SK-N-SH (cell line): ENCODE measurements at regions not wholly inside any gene's neighbourhood (a gene's known extent, or its start where the extent isn't known, plus 50 kb on each side); places are given as distances from the start of the nearest gene placed in this dataset.

ENCODE experiments used
- CTCF ChIA-PET: fragments of 300-600, 350-600 bp; formaldehyde crosslinking; extraction: SDS; loops from one replicate; lab custom pipeline; 2021; lab: Yijun Ruan, JAX
- POLR2A ChIA-PET: fragments of 350-600 bp; sonication (Branson Sonifier 250); formaldehyde crosslinking; extraction: SDS; loops from one replicate; lab custom pipeline; 2020; ENCODE audit warnings: antibody characterized with exemption, inconsistent platforms; lab: Yijun Ruan, JAX
- DNase-seq: peaks from one replicate; pipeline ENCODE4 v3.0.0; 2012
- H2AFZ ChIP-seq: fragments of 200-600 bp; sonication (generic); 2 replicates; pipeline ENCODE4 v1.8.1; 2016; ENCODE audit warnings: antibody characterized with exemption, mild to moderate bottlenecking, low read depth
- H3F3A ChIP-seq: fragments of 200-600 bp; sonication (generic); replicated peaks from 2 replicates; pipeline ENCODE3; 2016; ENCODE audit warnings: antibody characterized with exemption, mild to moderate bottlenecking; ENCODE audit not compliant: insufficient read depth
- H3K27ac ChIP-seq, 2 experiments: fragments of 200-500 bp in 1 of 2; fragments of 200-600 bp in 1 of 2; sonication (Bioruptor generic) in 1 of 2; sonication (generic), shearing (Covaris generic) in 1 of 2; 2 replicates each; pipeline versions ENCODE4 v1.5.1 to v1.6.1; 2014 to 2016; ENCODE audit warnings: low read depth in 2 of 2, inconsistent platforms in 1 of 2, low read length in 1 of 2, mild to moderate bottlenecking in 1 of 2, mixed read lengths in 1 of 2
- H3K27me3 ChIP-seq: fragments of 200-600 bp; sonication (generic), shearing (Covaris generic); 2 replicates; pipeline ENCODE4 v1.6.1; 2016; ENCODE audit warnings: mixed run types; ENCODE audit not compliant: insufficient read depth
- H3K36me3 ChIP-seq, 2 experiments: fragments of 200-500 bp in 1 of 2; fragments of 200-600 bp in 1 of 2; sonication (Bioruptor generic) in 1 of 2; sonication (generic) in 1 of 2; replicated peaks in 1 of 2; 2 replicates each; pipeline versions ENCODE3 to v1.5.1; 2014 to 2016; ENCODE audit warnings: low read length in 1 of 2, mild to moderate bottlenecking in 1 of 2; ENCODE audit not compliant: insufficient read depth in 2 of 2, control insufficient read depth in 1 of 2
- H3K4me1 ChIP-seq, 2 experiments: fragments of 200-500 bp in 1 of 2; fragments of 200-600 bp in 1 of 2; sonication (Bioruptor generic) in 1 of 2; sonication (generic), shearing (Covaris generic) in 1 of 2; 2 replicates each; pipeline versions ENCODE4 v1.5.1 to v1.6.1; 2014 to 2016; ENCODE audit warnings: low read depth in 1 of 2, low read length in 1 of 2, mixed run types in 1 of 2; ENCODE audit not compliant: insufficient read depth in 2 of 2, control insufficient read depth in 1 of 2
- H3K4me2 ChIP-seq: fragments of 200-600 bp; sonication (generic), shearing (Covaris generic); 2 replicates; pipeline ENCODE4 v1.6.1; 2017; ENCODE audit warnings: mixed run types
- H3K4me3 ChIP-seq, 2 experiments: fragments of 200-500 bp in 1 of 2; fragments of 200-600 bp in 1 of 2; sonication (Bioruptor generic) in 1 of 2; sonication (generic), shearing (Covaris generic) in 1 of 2; 2 replicates each; pipeline versions ENCODE4 v1.5.1 to v1.8.1; 2014 to 2016; ENCODE audit warnings: low read depth in 2 of 2, inconsistent platforms in 1 of 2, low read length in 1 of 2, mild to moderate bottlenecking in 1 of 2, mixed read lengths in 1 of 2, moderate library complexity in 1 of 2
- H3K79me2 ChIP-seq: fragments of 200-600 bp; sonication (generic); 2 replicates; pipeline ENCODE4 v1.8.1; 2017; ENCODE audit warnings: mild to moderate bottlenecking; ENCODE audit not compliant: insufficient read depth
- H3K9ac ChIP-seq: fragments of 200-600 bp; sonication (generic); 2 replicates; pipeline ENCODE4 v1.6.1; 2017; ENCODE audit warnings: mixed run types
- H3K9me2 ChIP-seq: fragments of 200-600 bp; sonication (generic); 2 replicates; pipeline ENCODE4 v1.6.1; 2017; ENCODE audit warnings: mixed run types
- H3K9me3 ChIP-seq: fragments of 200-600 bp; sonication (generic); 2 replicates; pipeline ENCODE4 v1.6.1; 2017; ENCODE audit warnings: mixed run types, mild to moderate bottlenecking, moderate library complexity
- H4K20me1 ChIP-seq: fragments of 200-600 bp; sonication (generic); 2 replicates; pipeline ENCODE4 v1.6.1; 2017; ENCODE audit warnings: mild to moderate bottlenecking, mixed run types; ENCODE audit not compliant: insufficient read depth
- CHD2 ChIP-seq: fragments of 150-350 bp; IDR thresholded peaks from 2 replicates; pipeline ENCODE4 v1.6.1; 2018; ENCODE audit warnings: low read length; ENCODE audit not compliant: partially characterized antibody
- ELF1 ChIP-seq: IDR thresholded peaks from 2 replicates; pipeline ENCODE4 v1.4.0; 2012
- EP300 ChIP-seq, 2 experiments: IDR thresholded peaks; 2 replicates each; pipeline versions ENCODE4 v1.4.0 to v1.6.1; 2012; ENCODE audit warnings: borderline replicate concordance in 1 of 2, low read depth in 1 of 2, low read length in 1 of 2
- EZH2phosphoT487 ChIP-seq: fragments of 200-600 bp; sonication (generic); IDR thresholded peaks from 2 replicates; pipeline ENCODE4 v1.6.1; 2017; ENCODE audit warnings: low read depth, mixed run types, mild to moderate bottlenecking, antibody characterized with exemption, moderate library complexity, borderline replicate concordance
- FOXM1 ChIP-seq: IDR thresholded peaks from 2 replicates; pipeline ENCODE4 v1.4.0; 2012; ENCODE audit warnings: low read depth, mild to moderate bottlenecking
- GABPA ChIP-seq: IDR thresholded peaks from 2 replicates; pipeline ENCODE4 v1.4.0; 2012; ENCODE audit warnings: low read depth, mild to moderate bottlenecking
- GATA2 ChIP-seq: sonication (generic); formaldehyde crosslinking; IDR thresholded peaks from 2 replicates; pipeline ENCODE4 v1.5.0; 2020; ENCODE audit warnings: mild to moderate bottlenecking, missing genetic modification reagents
- NRF1 ChIP-seq: IDR thresholded peaks from 2 replicates; pipeline ENCODE4 v1.6.1; 2012; ENCODE audit warnings: low read depth, mild to moderate bottlenecking, low read length
- POLR2AphosphoS5 ChIP-seq: IDR thresholded peaks from 2 replicates; pipeline ENCODE4 v1.6.1; 2012; ENCODE audit warnings: low read depth, low read length
- SMC3 ChIP-seq: IDR thresholded peaks from 2 replicates; pipeline ENCODE4 v1.6.1; 2012; ENCODE audit warnings: low read depth, low read length, improper control_type of control experiment
- TAF1 ChIP-seq: IDR thresholded peaks from 2 replicates; pipeline ENCODE4 v1.6.1; 2012; ENCODE audit warnings: low read depth, mild to moderate bottlenecking, low read length, moderate library complexity, borderline replicate concordance
- TCF12 ChIP-seq: IDR thresholded peaks from 2 replicates; pipeline ENCODE4 v1.4.0; 2012
- TEAD4 ChIP-seq: IDR thresholded peaks from 2 replicates; pipeline ENCODE4 v1.4.0; 2012; ENCODE audit warnings: mild to moderate bottlenecking, borderline replicate concordance; ENCODE audit not compliant: insufficient read depth
- WGBS: methylation state at CpG from one replicate; pipeline ENCODE4 v1.1.6; 2017; ENCODE audit warnings: low lambda C conversion rate; 5-methylcytosine and 5-hydroxymethylcytosine counted together
- TF ChIP-seq, protein P1 (sequence below): IDR thresholded peaks from 2 replicates; pipeline ENCODE4 v1.4.0; 2012; ENCODE audit warnings: low read depth, borderline replicate concordance
- TF ChIP-seq, protein P2 (sequence below): IDR thresholded peaks from 2 replicates; pipeline ENCODE4; 2012
- TF ChIP-seq, protein P3 (sequence below): fragments of 150-350 bp; IDR thresholded peaks from 2 replicates; pipeline ENCODE4 v1.6.1; 2016; ENCODE audit warnings: mild to moderate bottlenecking, low read depth, low read length

DNA sequence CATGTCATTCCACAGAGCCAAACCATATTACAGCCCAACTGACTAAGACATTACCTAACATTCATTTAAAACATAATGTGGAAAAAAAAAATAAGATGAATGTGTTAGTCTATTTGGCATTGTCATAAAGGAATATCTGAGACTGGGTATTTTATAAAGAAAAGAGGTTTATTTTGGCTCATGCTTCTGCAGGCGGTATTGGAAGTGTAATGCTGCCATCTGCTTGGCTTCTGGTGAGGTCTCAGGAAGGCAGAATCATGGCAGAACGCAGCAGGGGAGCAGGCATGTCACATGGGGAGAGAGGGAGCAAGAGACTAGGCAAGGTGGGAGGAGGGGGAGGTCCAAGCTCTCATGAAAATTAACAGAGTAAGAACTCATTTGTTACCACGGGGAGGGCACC lies 504.8 kb upstream of the LRATD1 start:
- TF ChIP-seq NRF1 = no peak
- TF ChIP-seq ELF1 = no peak
- TF ChIP-seq FOXM1 = no peak
- TF ChIP-seq SMC3 = no peak
- no peak for TF ChIP-seq GATA2 (CRISPR knock-in tag)
- TF ChIP-seq, protein P1, sequence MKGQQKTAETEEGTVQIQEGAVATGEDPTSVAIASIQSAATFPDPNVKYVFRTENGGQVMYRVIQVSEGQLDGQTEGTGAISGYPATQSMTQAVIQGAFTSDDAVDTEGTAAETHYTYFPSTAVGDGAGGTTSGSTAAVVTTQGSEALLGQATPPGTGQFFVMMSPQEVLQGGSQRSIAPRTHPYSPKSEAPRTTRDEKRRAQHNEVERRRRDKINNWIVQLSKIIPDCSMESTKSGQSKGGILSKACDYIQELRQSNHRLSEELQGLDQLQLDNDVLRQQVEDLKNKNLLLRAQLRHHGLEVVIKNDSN = no peak
- TF ChIP-seq, protein P2, sequence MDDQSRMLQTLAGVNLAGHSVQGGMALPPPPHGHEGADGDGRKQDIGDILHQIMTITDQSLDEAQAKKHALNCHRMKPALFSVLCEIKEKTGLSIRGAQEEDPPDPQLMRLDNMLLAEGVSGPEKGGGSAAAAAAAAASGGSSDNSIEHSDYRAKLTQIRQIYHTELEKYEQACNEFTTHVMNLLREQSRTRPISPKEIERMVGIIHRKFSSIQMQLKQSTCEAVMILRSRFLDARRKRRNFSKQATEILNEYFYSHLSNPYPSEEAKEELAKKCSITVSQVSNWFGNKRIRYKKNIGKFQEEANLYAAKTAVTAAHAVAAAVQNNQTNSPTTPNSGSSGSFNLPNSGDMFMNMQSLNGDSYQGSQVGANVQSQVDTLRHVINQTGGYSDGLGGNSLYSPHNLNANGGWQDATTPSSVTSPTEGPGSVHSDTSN = no peak
- TF ChIP-seq TAF1 = no peak
- TF ChIP-seq TCF12 = no peak
- TF ChIP-seq EP300 (IDR thresholded peaks at IDR 0.05; ENCODE audit: borderline replicate concordance in 1 of 2, low read depth in 1 of 2, low read length in 1 of 2) = no peak
- no peak for TF ChIP-seq GABPA
- no peak for TF ChIP-seq EZH2phosphoT487
- TF ChIP-seq POLR2AphosphoS5 = no peak
- TF ChIP-seq, protein P3, sequence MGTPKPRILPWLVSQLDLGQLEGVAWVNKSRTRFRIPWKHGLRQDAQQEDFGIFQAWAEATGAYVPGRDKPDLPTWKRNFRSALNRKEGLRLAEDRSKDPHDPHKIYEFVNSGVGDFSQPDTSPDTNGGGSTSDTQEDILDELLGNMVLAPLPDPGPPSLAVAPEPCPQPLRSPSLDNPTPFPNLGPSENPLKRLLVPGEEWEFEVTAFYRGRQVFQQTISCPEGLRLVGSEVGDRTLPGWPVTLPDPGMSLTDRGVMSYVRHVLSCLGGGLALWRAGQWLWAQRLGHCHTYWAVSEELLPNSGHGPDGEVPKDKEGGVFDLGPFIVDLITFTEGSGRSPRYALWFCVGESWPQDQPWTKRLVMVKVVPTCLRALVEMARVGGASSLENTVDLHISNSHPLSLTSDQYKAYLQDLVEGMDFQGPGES = no peak
- TF ChIP-seq CHD2 = no peak
- TF ChIP-seq TEAD4 = no peak
- no peaks in the 10 kb centered on the region for H3K9me3 ChIP-seq
- H3F3A ChIP-seq = no peaks in the 10 kb centered on the region
- H3K27me3 ChIP-seq = no peaks in the 10 kb centered on the region
- H3K79me2 ChIP-seq = no peaks in the 10 kb centered on the region
- H2AFZ ChIP-seq = no peak overlapping the region
- H3K4me3 ChIP-seq = no peak overlapping the region
- H3K4me2 ChIP-seq = no peak overlapping the region
- H3K9ac ChIP-seq = no peak overlapping the region
- no peaks in the 10 kb centered on the region for H4K20me1 ChIP-seq
- no peaks in the 10 kb centered on the region for H3K36me3 ChIP-seq
- DNase-seq = no peak
- no peaks in the 10 kb centered on the region for H3K9me2 ChIP-seq
- no peaks in the 10 kb centered on the region for H3K4me1 ChIP-seq
- CTCF ChIA-PET = no interaction called here
- WGBS = 8% methylated on average over 3 of the region's 3 CpGs
- POLR2A ChIA-PET = no interaction called here
- no peak overlapping the region for H3K27ac ChIP-seq

- H3K4me1 ChIP-seq = no peaks in the 10 kb centered on the region
- no peaks in the 10 kb centered on the region for H4K20me1 ChIP-seq
- H3K4me3 ChIP-seq = no peak overlapping the region
- no peaks in the 10 kb centered on the region for H3K9me3 ChIP-seq
- H2AFZ ChIP-seq = no peak overlapping the region
- WGBS = 36% methylated on average over 1 of the region's 1 CpG
- no peaks in the 10 kb centered on the region for H3K79me2 ChIP-seq
- H3K36me3 ChIP-seq = no peaks in the 10 kb centered on the region
- H3K27me3 ChIP-seq = no peaks in the 10 kb centered on the region
- DNase-seq = no peak
- H3K27ac ChIP-seq = no peak overlapping the region
- no peak overlapping the region for H3K9ac ChIP-seq
- H3K4me2 ChIP-seq = no peak overlapping the region
- ChIA-PET POLR2A (no interaction called here), CTCF (interaction anchor here (1.3 kb wide), 1 partner anchor 11 kb away, joined by 3 read pairs; no protein-coding TSS in a partner anchor)
- no peaks in the 10 kb centered on the region for H3K9me2 ChIP-seq
- H3F3A ChIP-seq = no peaks in the 10 kb centered on the region
- no peak for TF ChIP-seq TEAD4
- TF ChIP-seq SMC3 = no peak
- TF ChIP-seq, protein P2 = no peak
- no peak for TF ChIP-seq GABPA
- no peak for TF ChIP-seq EZH2phosphoT487
These were observed 500.1 kb upstream of the LRATD1 start for GRCh38 chr2:14132386-14132785.
